HG02798 (cell line): ENCODE measurements at regions not wholly inside any gene's neighbourhood (a gene's known extent, or its start where the extent isn't known, plus 50 kb on each side); places are given as distances from the start of the nearest gene placed in this dataset.

Source experiments
- ATAC-seq: cut with Tn5 transposase; IDR thresholded peaks from one replicate; pipeline ENCODE4 v1.9.1; 2021; ENCODE audit warnings: mild to moderate bottlenecking; ENCODE audit not compliant: unreplicated experiment, poor library complexity

DNA sequence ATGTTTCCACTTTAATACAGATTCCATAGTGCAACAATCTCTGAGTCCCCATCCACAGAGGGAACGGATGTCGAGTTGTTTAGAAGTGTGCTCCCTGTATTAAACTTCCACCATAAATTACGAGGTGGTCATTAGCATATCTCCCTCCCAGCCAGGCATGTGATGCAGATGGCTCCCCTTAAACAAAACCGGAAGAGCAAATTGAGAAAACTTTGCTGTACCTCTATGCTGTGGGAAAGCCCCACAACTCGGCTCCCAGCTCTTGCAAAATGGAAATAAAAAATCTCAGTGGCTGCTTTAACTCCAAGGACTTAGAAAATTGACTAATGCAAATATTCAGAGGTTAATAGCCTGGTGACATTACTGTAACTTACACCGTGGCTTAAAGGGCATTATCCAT lies 290.9 kb downstream of the MAF start:
- no peak for ATAC-seq

DNA sequence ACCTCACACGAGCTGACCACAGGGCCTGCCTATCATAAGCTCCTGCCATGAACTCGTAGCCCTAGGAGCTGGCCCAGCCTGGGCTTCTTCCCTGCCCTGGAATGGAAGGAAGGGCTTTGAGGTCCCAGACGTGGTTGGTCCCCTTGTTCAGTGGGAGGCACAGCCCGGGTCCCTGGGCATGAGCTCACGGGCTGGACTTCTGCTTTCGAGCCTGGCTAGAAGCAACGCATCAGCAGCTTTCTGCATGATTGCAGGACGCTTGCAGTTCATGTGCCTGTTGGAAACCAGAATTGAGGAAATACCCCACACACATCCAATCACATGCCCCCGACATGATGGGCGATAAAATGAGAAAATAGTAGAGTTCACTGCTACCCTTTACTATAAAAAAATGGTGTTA lies 293.3 kb downstream of the MAF start:
- no peak for ATAC-seq

DNA sequence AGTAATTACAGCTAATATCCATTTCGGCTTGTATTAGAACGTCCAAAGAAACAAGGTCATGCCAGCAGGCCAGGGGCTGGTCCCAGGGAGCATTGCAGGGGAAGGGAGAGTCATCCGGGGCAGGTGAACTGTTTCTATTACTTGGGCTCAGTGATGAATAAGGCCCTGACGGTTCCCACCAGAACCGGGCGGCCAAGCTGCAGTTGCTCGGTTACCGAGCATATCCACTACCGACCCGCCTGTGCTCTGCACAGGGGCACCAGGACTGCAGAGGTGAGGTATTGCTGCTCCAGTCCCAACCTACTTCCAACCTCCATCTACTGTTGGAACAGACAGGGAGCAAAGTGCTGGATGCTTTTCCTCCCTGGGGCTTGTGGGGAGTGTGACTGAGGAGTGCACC lies 295.5 kb downstream of the MAF start:
- ATAC-seq = no peak

DNA sequence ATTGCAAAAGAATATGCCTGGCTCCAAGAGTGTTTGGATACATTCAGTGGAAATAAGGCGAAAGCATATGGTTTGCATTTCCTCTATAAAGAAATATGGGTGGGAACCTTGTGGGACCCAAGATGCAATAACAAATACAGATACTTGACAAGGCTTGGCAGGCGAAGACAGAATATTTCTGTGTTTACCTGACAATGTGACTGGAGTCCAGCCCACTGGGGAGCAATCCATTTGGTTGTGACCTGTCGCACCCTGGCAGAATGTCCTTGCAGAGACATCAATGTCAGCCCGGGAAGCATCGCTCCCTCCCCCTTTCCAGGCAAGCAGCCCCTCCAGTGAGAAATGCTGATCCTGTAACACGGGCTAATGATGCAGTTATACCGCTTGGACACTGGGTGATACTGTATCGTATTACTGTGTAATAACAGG lies 296.6 kb downstream of the MAF start:
- no peak for ATAC-seq

DNA sequence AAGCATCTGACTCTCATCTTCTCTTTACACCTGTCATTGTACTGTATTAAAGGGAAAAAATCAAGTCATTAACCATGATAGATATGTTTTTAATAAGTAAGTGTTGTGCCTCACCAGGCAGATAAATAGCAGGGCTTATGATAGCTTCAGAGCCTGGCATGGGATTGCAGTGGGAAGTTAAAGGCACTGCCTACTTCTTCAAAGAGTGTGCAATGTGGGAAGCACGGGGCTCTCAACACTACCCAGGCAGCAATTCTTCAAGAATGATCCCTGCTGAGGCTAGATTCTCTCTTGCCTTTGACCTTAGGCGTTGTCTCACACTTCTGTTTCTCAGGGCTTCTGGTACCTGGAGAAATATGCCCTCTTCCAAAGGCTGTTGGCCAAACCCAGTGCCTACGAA lies 297.3 kb downstream of the MAF start:
- no peak for ATAC-seq

DNA sequence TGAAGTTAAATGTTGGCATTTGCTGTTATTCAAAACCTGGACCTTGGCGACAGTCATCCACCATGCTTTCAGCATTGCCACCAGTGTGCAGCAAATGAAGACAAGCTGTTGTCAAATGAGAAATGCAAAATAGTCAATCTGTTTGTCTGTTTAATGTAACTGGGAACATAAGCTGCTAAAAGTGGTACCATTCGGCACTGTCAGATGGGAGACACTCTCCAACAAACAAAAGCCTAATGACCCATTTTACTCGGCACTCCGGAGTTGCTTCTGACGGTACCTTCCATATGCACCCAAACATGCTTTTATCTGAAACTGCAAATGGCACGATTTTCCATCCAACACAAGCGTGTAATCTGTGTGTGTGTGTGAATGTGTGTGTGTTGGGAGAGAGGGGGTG lies 297.8 kb downstream of the MAF start:
- no peak for ATAC-seq

DNA sequence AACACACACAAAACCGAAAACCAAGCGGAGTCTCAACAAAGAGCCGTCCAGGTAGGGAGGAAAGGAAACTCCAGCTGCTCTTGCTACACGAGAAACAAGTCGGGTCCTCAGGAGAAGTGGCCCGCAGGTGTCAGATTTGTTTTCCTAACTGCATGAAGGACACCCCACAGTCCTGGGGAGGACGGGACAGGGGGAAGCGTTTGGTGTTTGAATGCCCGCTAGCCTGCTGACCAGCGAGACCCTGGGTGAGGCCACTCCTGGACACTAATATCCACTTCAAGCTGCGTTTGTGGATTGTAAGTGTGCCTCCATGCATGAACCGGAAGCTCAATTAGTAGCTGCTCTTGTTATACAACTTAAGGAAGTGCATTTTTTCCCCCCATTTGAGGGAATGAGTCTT lies 299.5 kb downstream of the MAF start:
- no peak for ATAC-seq

DNA sequence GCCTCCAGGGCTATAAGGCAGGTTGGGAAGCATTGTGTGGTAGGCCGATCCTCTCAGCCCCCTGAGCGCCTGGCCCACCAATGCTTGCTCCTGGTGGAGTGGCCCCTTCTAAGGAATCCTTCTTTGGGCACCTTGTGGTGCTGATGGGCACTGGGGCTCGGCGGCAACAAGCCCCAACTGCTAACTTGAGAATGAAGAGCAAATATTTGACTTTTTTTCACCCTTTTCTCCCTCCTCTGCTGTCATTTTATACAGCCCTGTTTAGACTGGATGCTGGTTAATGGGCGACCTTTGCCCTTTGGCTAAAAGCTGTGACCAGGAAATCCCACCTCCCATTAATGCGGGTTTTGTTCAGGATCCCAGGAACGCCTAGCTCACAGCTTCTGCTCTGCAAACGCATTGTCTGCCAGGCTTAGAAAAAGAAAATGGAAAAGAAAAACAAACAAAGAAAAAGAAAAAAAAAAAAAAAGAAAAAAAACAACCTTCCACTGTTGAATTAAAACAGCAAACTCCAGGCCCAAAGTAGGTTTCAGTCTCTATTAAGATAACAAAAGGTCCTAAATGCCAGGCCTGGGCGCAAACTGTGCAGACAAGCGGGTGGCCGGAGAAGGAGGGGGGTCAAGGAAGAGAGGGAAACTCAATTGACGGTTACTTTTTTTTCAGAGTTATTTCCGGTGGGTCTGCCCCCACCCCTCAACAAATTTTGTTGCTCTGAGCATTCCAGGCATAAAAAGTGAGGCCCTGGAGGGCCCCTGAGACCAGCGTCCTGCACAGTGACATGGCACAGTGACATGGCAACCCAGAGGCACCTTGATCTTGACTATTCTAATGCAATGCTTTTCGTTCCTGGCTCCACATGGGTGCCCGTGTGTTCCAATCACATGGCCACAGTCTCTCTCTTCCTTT lies 301.4 kb downstream of the MAF start:
- ATAC-seq = no peak

DNA sequence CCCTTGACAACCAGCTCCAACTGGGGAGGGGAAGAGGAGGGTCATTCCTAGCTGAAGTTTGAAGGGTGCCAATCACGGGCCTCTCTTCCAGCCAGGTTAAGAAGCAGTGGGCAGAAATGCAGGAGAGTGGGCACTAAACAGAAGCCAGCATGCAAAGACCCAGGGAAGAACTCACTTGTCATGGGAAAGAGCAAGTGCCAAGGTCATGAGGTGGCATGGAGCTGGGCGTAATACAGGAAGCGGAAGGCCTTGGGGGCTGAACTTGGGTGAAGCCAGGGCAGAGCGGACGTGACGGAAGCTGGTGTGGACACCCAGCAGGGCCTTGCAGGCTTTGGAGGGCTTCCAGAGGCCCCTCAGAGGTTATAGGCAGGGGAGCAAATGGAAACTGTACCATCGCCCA lies 302.1 kb downstream of the MAF start:
- ATAC-seq = no peak

DNA sequence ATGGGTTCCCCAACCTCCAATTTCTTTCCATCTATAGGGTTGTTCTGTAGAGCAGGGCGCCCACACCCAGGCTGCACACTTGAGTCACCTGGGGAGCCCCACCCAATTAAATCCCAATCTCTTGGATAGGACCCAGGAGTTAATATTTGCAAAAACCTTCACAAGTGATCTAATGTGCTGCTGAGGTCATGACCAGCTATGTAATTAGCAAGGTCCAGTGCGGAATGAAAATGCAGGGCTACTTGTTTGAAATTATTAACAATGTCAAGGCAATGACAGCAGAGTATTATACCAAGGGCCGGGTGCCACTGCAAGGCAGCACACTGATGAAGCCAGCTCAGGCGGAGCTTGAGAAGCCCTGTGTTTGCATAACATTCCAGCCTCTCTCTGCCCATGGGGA lies 302.7 kb downstream of the MAF start:
- ATAC-seq = no peak

DNA sequence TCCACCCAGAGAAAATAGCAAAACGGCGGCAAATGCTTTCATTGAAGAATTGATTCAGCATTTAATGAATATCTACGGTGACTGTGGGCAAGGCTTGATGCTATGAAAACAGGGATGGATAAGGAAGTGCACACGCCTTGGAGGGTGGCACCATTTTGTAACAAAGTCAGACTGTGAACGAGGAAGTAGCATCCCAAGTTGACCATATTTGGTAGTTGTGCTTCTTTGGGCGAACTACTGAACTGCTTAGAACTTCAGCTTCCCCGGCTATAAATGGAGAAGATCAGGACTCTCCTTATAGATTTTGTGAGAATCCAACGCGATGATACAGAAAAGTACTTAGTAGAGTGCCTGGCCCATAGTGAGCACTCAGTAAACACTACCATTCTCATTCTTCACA lies 303.2 kb downstream of the MAF start:
- ATAC-seq = no peak

DNA sequence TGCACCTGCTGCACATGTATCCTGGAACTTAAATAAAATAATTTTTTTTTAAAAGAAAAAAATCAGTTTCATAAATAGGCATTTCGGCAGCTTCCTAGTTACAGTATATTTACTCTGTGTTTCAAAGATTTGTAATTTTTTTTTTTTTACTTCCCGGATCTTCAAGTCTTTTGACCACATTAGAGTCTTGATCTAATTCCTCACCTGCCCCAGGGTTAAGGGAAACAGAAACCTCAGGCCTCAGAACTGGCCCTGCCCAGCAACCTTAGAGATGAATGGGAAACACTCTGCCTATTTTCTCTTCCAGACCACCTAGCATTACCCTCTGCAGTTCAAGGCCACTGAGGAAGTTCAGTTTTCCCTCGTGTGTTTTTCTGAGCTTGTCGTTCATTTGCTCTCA lies 304.0 kb downstream of the MAF start:
- no peak for ATAC-seq

DNA sequence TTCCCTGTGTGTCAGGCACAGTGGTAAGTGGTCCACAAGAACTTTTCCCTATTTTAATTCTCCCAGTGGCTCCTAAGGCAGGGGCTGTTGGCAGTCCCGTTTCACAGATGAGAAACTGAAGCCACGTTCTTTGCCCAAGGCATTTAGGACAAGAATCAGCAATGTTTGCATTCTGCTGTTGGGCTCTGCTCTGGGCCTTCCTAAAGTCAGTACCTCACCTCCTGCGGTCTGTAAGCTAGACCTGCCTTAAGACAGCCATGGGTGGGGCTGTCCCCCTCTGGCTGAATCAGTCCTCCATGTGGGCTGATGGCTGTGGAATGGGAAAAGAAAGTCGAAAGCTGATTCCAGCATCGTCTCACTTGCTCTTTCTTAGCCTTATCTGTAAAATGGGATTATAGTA lies 304.8 kb downstream of the MAF start:
- no peak for ATAC-seq

DNA sequence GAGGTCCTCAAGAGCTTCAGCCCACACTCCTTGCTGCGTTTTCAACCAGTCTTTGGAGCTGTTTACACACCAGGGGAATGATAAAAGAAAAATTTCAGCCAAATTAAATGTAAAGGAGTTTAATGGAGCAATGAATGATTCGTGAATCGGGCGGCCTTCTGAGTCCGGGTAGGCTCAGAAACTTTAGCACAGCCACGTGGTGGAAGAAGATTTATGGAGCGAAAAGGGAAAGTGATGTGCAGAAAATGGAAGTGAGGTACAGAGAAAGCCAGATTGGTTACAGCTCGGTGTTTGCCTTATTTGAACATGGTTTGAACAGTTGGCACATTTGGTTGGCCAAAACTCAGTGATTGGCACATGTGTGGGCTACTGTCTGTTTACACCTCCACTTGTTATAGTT lies 305.4 kb downstream of the MAF start:
- no peak for ATAC-seq

DNA sequence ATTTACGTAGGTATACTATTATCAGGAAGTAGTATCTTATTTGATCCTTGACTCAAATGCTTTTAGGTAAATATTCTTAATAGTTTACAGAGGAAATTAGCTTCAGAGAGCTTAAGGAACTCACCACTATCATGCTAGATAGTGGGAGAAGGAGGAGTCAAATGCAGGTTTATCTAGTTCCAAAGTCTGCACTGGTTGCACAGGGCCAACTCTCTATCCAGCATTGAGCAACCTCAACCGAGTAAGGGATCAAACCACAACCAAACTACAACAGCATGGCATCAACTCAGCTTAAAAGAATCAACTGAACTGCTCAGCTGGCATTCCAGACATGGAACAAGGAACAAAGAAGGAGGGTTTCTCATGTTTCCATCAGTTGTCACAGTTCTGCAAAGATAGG lies 306.0 kb downstream of the MAF start:
- ATAC-seq = no peak

DNA sequence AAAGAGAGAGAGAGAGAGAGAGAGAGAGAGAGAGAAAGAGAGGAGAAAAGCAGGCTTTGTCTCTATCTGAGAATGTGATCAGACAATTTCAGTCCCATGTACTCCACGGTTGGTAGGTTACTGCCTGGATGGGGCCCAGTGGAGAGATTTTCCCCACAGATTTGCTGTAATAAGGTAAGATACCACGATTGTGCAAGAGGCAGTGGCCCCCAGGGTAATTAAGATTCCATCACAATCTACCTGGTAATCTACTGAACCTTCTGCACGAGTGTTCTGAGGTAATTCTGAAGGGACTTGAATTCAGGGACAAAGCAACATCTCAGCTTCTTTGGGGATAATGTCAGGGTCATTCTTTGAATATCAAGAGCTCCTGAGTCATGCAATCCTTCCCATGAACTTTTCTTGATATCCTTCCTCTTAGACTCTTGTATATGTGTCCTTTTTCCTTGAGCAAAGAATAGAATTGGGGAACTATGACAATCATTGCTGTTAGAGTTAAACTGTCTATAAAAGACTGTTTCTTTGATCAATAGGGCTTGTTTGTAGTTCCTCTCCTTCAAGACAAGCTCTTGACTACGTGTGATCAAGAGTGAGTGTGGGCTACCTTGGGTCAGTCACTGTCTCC lies 306.6 kb downstream of the MAF start:
- ATAC-seq = no peak

DNA sequence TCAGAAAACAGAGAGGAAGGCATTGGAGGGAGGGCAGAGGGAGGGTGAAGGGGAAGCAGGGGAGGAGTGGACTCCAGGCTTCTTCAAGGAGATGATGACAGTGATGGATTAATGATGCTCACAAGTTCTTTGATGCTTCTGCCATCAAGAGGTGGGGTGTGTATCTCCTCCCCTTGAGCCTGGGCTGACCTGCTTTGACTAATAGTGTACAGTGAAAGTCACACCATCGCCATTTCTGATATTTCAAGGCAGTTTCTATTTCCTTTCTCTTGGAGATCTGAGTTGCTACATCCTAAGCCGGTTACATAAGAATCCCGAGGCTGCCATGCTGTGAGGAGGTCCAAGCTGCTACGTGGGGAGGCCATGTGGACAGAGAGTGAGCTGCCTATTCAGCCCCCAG lies 312.5 kb downstream of the MAF start:
- no peak for ATAC-seq

DNA sequence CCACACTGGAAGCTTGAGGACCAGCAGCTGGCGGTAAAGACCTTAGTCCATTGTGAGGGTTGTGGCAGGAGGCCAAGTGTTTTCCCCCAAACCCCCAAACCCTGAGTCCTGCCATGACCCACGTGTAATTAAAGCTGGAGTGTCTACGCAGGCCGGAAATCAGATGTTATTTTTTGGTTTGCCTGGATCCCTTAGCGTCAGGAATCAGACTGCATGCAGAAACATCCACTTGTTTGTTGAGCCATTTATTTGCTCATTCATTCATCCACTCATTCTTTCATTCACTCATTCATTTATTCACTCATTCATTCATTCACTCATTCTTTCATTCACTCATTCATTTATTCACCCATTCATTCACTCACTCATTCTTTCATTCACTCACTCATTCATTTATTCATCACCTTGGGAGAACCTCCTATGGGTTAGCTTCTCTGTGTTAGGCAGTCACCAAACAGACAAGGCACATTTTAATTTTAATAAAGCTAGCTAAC lies 313.1 kb downstream of the MAF start:
- no peak for ATAC-seq

DNA sequence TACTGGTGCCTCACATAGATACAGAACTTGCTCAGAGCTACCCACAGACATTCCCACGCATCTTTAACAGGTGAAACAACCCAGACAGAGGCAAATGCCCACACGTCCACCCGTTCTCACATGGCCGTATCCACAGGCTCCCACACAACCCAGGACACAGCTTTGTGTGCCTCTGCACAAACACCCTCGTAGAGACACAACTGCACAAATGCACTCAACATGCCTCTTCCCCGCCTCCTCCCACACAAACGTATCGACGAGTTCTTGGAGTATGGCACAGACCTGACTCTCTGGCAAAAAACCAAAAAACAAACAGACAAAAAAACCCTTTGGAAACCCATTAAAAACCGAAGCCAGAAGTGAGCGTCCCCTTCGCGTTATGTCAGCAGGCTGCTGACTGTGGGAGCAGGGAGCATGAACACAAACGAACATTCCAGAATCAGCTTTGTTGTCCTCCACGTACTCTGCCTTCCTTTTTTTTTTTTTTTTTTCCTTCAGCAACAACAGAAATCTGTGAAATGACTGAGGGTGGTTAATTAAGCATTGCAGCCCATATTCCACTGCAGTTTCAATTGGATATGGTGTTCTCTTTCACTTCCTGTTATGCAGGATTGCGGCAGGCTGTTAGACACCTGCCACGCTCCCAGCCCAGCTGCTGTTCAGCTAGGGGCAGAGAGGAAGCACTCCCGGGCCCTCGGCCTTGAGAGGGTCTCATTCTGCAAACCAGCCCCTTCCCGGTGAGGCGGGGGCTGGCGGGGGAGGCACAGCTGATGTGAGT lies 313.7 kb downstream of the MAF start:
- peak; percentile 92 for ATAC-seq

DNA sequence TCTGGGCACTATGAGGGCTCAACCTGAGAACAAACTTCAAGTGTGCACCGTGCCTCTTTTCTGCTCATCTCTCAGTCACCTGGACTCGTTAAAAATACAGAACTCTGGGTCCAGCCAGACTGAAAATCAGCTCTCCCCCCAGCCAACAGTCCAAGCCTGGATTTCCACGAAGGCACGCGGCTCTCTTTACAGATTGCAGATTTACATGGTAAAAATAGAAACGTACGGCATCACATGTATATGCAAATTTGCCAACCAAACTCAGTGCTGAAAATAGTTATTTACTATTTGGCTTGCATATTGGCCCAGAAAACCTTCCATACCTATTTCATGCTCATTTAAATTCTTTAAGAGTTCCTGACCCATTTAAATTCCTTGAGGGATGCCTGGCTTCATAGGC lies 315.8 kb downstream of the MAF start:
- ATAC-seq = no peak

DNA sequence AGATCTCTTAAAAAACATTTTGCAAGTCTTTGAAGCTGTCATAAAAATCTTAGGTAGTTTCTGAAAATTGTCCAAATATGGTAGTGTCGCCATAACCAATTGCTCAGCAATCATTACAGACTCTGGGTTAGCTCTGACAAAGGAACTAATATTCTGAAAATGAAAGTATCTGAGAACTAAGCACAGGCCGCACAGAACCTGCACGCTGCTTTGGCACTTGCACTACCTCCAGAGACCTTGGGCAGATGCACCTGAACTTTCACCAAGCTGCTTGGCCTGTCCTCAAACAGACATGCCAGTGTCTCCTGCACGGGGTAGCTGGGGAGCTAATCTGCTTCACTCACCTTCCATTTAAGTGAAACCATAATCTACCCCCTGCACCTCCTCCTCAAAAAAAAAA lies 317.0 kb downstream of the MAF start:
- peak; percentile 32 for ATAC-seq
